Left cardiac atrium (tissue), 4 donors: ENCODE measurements at regions not wholly inside any gene's neighbourhood (a gene's known extent, or its start where the extent isn't known, plus 50 kb on each side); places are given as distances from the start of the nearest gene placed in this dataset.

Source experiments
- ATAC-seq, 2 donors: fragments of 200-7000 bp; cut with Tn5 transposase; one replicate each; pipeline ENCODE4 v1.9.1; 2020; ENCODE audit warnings: mild to moderate bottlenecking in 2 of 2, moderate library complexity in 2 of 2
- DNase-seq: peaks from one replicate; pipeline ENCODE4 v3.0.0-alpha.2; 2020
- intact Hi-C, 2 donors: fragments of 100-400 bp; cut with DNase I; formaldehyde crosslinking; loops; one replicate each; pipeline versions ENCODE4 v1.14.1 to v1.15.1; 2022 to 2023
- donor health status: DM: no; HTN: yes; CAD: no.
- donor health status: DM: no; HTN: yes; CAD: no; lungs with severe emphysema.
- donor health status: DM: yes; HTN: yes; CAD: no.
- donor health status: Dilated cardiomyopathy.

DNA sequence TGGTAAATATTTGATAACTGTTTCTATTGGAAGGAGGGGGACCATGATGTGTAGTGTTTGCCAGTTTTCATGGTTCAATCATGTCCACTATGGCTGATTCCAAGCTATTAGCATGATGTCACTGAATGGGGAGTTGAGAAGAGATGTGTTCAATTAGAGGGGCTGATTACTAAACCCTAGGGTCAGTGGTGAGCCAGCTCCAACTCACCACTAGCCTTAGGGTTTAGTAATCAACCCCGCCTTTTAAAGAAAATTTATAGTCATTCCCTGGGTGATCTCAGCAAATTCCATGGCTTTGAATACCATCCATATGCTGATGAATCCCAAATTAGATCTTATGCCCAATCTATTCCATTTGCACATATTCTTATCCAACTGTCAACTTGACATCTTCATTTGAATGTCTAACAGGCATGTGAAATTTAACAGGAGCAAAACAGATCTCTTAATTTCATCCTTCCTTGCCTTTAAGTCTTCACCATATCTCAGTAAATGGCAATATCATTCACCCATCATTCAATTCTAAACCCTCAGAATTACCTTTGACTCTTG lies 98.8 kb downstream of the GCNT1 start:
- intact Hi-C loops, result no loop called here
- DNase-seq (no peak), ATAC-seq (no peak)

DNA sequence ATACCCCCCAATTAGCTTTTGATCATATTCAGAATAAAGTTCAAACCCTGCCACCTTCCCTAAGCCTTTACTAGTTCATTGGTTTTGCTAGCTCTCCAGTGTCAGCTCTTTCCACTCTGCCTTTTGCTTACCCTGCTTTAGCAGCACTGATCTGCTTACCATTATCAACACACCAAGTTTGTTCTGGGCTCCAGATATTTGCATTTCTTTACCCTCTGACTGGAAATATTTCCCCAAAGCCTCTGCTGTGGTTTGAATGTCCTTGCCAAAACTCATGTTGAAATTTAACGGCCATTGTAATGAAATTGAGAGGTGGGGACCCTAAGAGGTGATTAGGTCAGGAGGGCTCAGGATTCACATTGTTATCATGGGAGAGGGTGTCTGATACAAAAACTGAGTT lies 99.5 kb downstream of the GCNT1 start:
- intact Hi-C loops, result no loop called here
- no peak for DNase-seq
- ATAC-seq, result no peak

DNA sequence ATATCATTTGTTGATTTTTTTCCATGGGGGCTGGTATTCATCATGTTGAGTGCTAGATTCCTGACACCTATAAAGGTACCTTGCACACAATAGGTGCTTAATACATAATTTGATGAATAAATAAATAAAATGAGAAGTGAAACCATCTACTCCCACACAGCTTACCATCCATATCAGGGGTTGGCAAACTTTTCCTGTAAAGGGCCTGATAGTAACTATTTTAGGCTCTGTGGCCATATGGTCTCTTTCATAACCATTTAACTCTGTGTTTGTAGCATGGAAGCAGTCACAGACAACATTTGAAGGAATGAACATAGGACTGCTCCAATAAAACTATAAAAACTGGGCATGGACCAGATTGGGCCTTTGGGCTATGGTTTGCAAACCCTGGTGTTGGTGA lies 100.3 kb downstream of the GCNT1 start:
- DNase-seq, result no peak
- intact Hi-C loops, result no loop called here
- ATAC-seq, result no peak

GRCh38 chr9:76560481-76560922 lies 101.5 kb downstream of the GCNT1 start:
- intact Hi-C loops, result no loop called here
- peak in 1 of 2 donors; percentile 41 for ATAC-seq
- DNase-seq, result peak; percentile 28

- ATAC-seq (no peak), DNase-seq (no peak)
- intact Hi-C loops, result no loop called here
These were observed 102.2 kb downstream of the GCNT1 start for GRCh38 chr9:76561050-76561713.
